Stimulated activated CD8-positive, alpha-beta memory T cell treated with anti-CD3 and anti-CD28 coated beads, Interleukin-15, amount 100 ng/mL, for 1 hour (primary cell): ENCODE measurements at regions not wholly inside any gene's neighbourhood (a gene's known extent, or its start where the extent isn't known, plus 50 kb on each side); places are given as distances from the start of the nearest gene placed in this dataset.
"Not testable (repeated sequence)": the region's sequence is repeated elsewhere in the genome, so short reads cannot be mapped to it uniquely, and the experiment has no call there.

ENCODE experiments used
- DNase-seq: peaks from one replicate; pipeline ENCODE4 v3.0.0-alpha.2; 2020; ENCODE audit warnings: low read depth

GRCh38 chr9:18297056-18297841 lies 176.7 kb upstream of the ADAMTSL1 start:
- DNase-seq = no peak

- no peak for DNase-seq
Measured at GRCh38 chr9:18299449-18299848, 174.5 kb upstream of the ADAMTSL1 start.

- not testable (repeated sequence) for DNase-seq
Measured at GRCh38 chr9:18305167-18305806, 168.7 kb upstream of the ADAMTSL1 start.

GRCh38 chr9:18314316-18314715 lies 159.6 kb upstream of the ADAMTSL1 start:
- no peak for DNase-seq

DNA sequence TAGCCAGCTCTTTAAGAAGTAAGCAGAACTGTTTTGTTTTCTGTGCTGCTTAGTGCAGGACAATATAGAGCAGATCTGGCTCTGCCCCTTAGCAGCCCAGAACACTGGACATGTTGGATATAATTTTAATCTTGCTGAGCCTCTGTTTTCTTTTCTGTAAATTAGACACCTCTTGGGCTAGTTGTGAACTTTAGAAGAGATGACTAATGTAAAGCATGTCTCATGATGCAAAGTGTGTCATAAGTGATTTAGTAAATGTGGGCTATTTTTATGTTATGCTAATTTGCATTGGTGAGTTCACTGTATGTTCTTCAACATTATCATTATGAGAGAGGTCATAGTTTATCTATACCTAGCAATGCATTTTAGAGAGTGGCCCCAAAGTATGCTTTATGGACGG lies 156.1 kb upstream of the ADAMTSL1 start:
- no peak for DNase-seq

GRCh38 chr9:18319918-18320445 lies 154.0 kb upstream of the ADAMTSL1 start:
- no peak for DNase-seq

GRCh38 chr9:18324928-18325745 lies 148.8 kb upstream of the ADAMTSL1 start:
- DNase-seq = no peak

GRCh38 chr9:18325746-18326011 lies 148.3 kb upstream of the ADAMTSL1 start:
- DNase-seq = not testable (repeated sequence)

GRCh38 chr9:18327121-18327520 lies 146.8 kb upstream of the ADAMTSL1 start:
- DNase-seq = no peak

GRCh38 chr9:18330401-18331309 lies 143.3 kb upstream of the ADAMTSL1 start:
- no peak for DNase-seq

GRCh38 chr9:18331310-18331684 lies 142.7 kb upstream of the ADAMTSL1 start:
- no peak for DNase-seq

- no peak for DNase-seq
Measured at GRCh38 chr9:18331808-18332209, 142.1 kb upstream of the ADAMTSL1 start.

DNA sequence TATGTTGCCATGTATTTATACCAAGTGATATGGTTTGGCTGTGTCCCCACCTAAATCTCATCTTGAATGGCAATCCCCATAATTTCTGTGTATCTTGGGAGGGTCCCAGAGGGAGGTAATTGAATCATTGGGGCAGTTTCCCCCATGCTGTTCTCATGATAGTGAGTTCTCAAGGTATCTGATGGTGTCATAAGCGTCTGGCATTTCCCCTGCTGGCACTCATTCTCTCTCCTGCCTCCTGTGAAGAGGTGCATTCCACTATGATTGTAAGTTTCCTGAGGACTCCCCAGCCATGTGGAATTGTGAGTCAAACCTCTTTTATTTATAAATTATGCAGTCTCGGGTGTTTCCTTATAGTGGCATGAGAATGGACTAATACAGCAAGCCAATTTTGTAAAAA lies 140.8 kb upstream of the ADAMTSL1 start:
- DNase-seq = no peak

DNA sequence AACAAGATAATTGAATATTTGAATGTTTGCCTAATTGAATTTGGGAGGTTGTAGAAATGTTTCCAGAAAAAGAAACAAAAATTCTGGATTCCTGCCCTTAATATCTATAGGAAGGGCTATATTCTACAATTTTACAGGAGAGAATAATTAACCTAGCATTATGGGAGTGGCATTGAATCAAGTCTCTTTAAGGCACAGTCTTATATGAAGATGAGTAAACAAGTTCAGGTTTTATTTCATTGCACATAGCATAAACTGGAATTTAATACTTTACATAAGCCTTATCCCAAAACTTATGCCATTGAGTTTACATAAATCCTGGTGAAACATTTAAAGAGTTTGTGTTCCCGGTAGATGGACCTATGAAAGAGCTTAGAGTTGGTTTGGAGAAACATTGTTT lies 138.1 kb upstream of the ADAMTSL1 start:
- DNase-seq = no peak

GRCh38 chr9:18338042-18338441 lies 135.9 kb upstream of the ADAMTSL1 start:
- no peak for DNase-seq

- DNase-seq = no peak
Measured at GRCh38 chr9:18343784-18344183, 130.2 kb upstream of the ADAMTSL1 start.

GRCh38 chr9:18346745-18347144 lies 127.2 kb upstream of the ADAMTSL1 start:
- no peak for DNase-seq

DNA sequence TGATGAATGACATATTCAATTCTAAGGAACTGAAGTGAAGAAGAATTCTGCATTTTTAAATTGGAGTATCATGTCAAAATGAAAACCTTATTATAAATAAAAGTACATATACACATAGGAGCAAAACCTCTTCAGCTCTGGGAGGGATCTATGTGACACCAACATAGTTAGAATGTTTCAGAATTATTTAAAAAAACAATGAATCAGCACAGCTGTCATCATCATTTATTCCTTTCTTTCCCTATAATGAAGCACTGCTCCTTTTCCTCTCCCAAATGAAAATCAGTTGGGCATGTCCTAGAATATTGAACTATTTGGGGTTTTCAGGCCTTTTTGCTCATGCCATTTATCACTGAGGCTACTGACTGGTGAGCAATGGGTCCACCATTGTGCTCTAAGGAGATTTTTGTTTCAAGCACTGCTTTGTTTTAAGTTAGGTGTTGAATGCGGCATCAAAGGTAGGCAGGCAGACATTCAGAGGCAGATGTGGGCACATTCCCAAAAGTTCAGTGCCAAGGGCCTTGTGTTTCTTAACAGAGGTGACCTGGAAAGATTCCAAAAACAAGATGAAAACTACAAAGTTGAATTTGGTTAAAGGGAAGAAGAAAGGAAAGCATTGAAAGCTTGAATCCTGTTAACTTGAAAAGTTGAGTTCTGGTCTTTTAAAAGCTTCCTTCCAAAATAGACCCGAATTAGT lies 126.4 kb upstream of the ADAMTSL1 start:
- no peak for DNase-seq

DNA sequence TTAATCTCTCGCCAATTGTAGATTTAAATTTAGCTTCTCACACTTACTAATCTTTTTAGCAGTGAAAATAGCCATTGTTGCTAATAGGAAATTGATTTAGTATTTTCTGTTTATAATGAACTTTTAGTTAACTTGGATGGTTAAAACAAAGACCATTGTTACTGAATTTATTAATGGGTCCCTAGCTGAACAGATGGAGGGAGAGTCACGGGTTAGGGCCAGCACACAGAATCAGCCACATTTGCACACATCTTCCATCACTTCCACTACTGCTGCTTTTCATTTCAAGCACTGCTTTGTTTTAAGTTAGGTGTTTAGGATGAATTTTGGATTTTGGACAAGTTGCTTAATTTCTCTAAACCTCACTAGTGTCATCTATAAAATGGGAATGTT lies 125.9 kb upstream of the ADAMTSL1 start:
- no peak for DNase-seq

GRCh38 chr9:18349530-18349929 lies 124.4 kb upstream of the ADAMTSL1 start:
- no peak for DNase-seq

- DNase-seq = no peak
Measured at GRCh38 chr9:18350036-18350435, 123.9 kb upstream of the ADAMTSL1 start.
